ENCODE measurements at regions not wholly inside any gene's neighbourhood (a gene's known extent, or its start where the extent isn't known, plus 50 kb on each side); places are given as distances from the start of the nearest gene placed in this dataset.

- H3K27ac ChIP-seq, result no peak overlapping the region
- no peak for ATAC-seq
- no peak for DNase-seq
- no peaks in the 10 kb centered on the region for H3K36me3 ChIP-seq (ENCODE audit: insufficient read depth in 1 of 2, low read depth in 1 of 2)
- no peaks in the 10 kb centered on the region for H3K4me1 ChIP-seq
- TF ChIP-seq CTCF (IDR thresholded peaks at IDR 0.05), result no peak
- no peak overlapping the region for H3K4me3 ChIP-seq
- intact Hi-C loops (cut with DNase I), result no loop called here
- H3K9me3 ChIP-seq, result no peaks in the 10 kb centered on the region
- 60 to 70% (median 68%) methylated on average over 6 of the region's 6 CpGs for WGBS, 3 donors
- H3K27me3 ChIP-seq (ENCODE audit: insufficient read depth in 3 of 3, low read length in 2 of 3), result no peaks in the 10 kb centered on the region
Observed at GRCh38 chr13:59447846-59448620, 715.7 kb downstream of the DIAPH3 start.

- Histone ChIP-seq H3K27ac (no peak overlapping the region), H3K9me3 (no peaks in the 10 kb centered on the region), H3K36me3 (ENCODE audit: insufficient read depth in 1 of 2, low read depth in 1 of 2) (no peaks in the 10 kb centered on the region), H3K4me3 (no peak overlapping the region), H3K27me3 (ENCODE audit: insufficient read depth in 3 of 3, low read length in 2 of 3) (no peaks in the 10 kb centered on the region), H3K4me1 (no peaks in the 10 kb centered on the region)
- WGBS, 3 donors, result 62 to 66% (median 62%) methylated on average over 4 of the region's 4 CpGs
- ATAC-seq, result no peak
- TF ChIP-seq CTCF (IDR thresholded peaks at IDR 0.05), result no peak
- intact Hi-C loops (cut with DNase I), result no loop called here
- DNase-seq, result no peak
Observed at GRCh38 chr13:59449750-59450149, 714.0 kb downstream of the DIAPH3 start.

- Histone ChIP-seq H3K27ac (no peak overlapping the region), H3K36me3 (ENCODE audit: insufficient read depth in 1 of 2, low read depth in 1 of 2) (no peaks in the 10 kb centered on the region), H3K9me3 (no peaks in the 10 kb centered on the region), H3K4me1 (no peaks in the 10 kb centered on the region), H3K4me3 (no peak overlapping the region), H3K27me3 (ENCODE audit: insufficient read depth in 3 of 3, low read length in 2 of 3) (no peaks in the 10 kb centered on the region)
- WGBS, 3 donors, result 70 to 85% (median 76%) methylated on average over 1 of the region's 1 CpG
- intact Hi-C loops (cut with DNase I), result no loop called here
- DNase-seq (no peak), ATAC-seq (no peak)
- no peak for TF ChIP-seq CTCF (IDR thresholded peaks at IDR 0.05)
Observed at GRCh38 chr13:59450229-59450628, 713.5 kb downstream of the DIAPH3 start.

GRCh38 chr13:59451236-59451635, 712.5 kb downstream of the DIAPH3 start:
- DNase-seq (no peak), ATAC-seq (no peak)
- Histone ChIP-seq H3K9me3 (no peaks in the 10 kb centered on the region), H3K4me1 (no peaks in the 10 kb centered on the region), H3K27me3 (ENCODE audit: insufficient read depth in 3 of 3, low read length in 2 of 3) (no peaks in the 10 kb centered on the region), H3K36me3 (ENCODE audit: insufficient read depth in 1 of 2, low read depth in 1 of 2) (no peaks in the 10 kb centered on the region), H3K4me3 (no peak overlapping the region), H3K27ac (no peak overlapping the region)
- intact Hi-C loops (cut with DNase I), result no loop called here
- TF ChIP-seq CTCF (IDR thresholded peaks at IDR 0.05), result no peak

All from psoas muscle (tissue), 7 donors.